ENCODE measurements at regions not wholly inside any gene's neighbourhood (a gene's known extent, or its start where the extent isn't known, plus 50 kb on each side); places are given as distances from the start of the nearest gene placed in this dataset.

DNA sequence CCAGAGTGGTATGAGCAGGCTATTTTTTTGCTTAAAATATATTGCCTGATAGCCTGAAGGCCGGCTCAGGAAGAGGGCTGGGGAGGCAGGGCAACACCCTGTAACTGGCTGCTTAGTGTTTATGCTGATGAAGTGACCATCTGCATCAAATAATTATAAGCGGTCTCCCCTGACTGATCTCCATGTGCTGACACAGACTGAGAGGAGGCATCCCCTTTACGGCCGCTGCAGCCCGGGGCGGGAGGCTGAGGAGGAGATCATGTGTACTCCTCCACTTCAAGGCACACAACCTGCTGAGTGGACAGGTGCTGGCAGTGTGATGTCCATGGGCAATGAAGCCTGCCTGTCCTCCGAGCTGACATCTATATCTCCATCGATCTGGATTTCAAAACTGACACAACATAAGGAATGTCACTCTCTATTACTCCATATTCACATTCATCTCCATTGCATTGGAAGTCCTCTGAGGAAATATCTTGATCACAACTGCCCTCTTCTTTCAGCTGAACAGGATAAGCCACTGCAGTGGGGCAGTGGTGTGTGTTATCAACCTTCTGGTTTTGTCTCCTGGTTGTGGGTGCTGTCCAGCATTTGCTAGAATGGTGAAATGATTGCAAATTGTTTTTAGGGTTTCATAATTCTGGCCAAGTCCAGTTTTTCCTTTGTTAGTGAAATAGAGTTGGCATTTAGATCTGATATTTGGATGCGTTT is 143.5 kb downstream of the AQP4 start:
- TF ChIP-seq EZH2 (IDR thresholded peaks at IDR 0.05; ENCODE audit: borderline replicate concordance, low read depth, low read length, severe bottlenecking) = no peak
- CTCF ChIA-PET = no interaction called here

DNA sequence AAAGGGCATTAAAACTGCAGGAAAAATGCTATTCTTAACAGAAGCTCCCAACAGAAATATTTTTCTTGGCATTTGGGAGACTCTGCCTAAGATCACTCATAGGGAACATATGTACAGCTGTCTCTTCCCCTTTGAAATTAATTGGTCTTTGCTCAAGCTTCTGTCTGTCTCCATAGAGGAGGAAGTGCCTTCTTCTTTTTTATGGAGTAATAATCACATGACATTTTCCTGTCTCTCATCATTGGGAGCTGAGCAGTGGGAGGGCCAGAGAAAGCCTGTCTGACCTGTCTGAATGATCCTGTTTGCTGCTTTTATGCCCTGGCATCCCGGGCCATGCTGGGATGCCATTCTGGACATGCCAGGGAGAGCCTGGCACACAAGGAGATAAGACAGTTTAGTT is 145.6 kb downstream of the AQP4 start:
- Histone ChIP-seq H3K4me1 (ENCODE audit: control insufficient read depth, extremely low read depth, insufficient read depth, low read length) (no peaks in the 10 kb centered on the region), H3K27ac (ENCODE audit: insufficient read depth, low read depth, low read length) (no peak overlapping the region), H3K9ac (replicated peaks; ENCODE audit: extremely low read depth, insufficient read depth, low read length) (no peak overlapping the region), H3K79me2 (ENCODE audit: control insufficient read depth, insufficient read depth, low read length) (no peaks in the 10 kb centered on the region), H3K4me3 (replicated peaks in 1 of 3; ENCODE audit: insufficient read depth in 1 of 3, low read depth in 1 of 3, low read length in 3 of 3) (no peak overlapping the region), H3K9me3 (replicated peaks; ENCODE audit: control insufficient read depth, insufficient read depth, low read length) (no peaks in the 10 kb centered on the region), H3K4me2 (ENCODE audit: insufficient read depth, low read length) (no peak overlapping the region), H2AFZ (ENCODE audit: low read depth, low read length) (no peak overlapping the region), H3K9me1 (replicated peaks; ENCODE audit: control insufficient read depth, extremely low read depth, insufficient read depth, low read length) (no peaks in the 10 kb centered on the region), H3K36me3 (ENCODE audit: control insufficient read depth in 2 of 2, extremely low read depth in 1 of 2, insufficient read depth in 2 of 2, low read length in 2 of 2) (no peaks in the 10 kb centered on the region), H4K20me1 (replicated peaks; ENCODE audit: control insufficient read depth, extremely low read depth, insufficient read depth, low read length) (no peaks in the 10 kb centered on the region), H3K27me3 (ENCODE audit: control insufficient read depth in 2 of 2, insufficient read depth in 2 of 2, low read length in 2 of 2) (no peaks in the 10 kb centered on the region)
- dilution Hi-C loops (cut with MboI; ENCODE audit: extremely low pct_ligation_motif_present, low sequenced_read_pairs) = no loop called here
- ChIA-PET POLR2A (no interaction called here), CTCF (no interaction called here)
- intact Hi-C loops (cut with micrococcal nuclease) = no loop called here
- DNase-seq (ENCODE audit: low read depth, low spot score) (no peak), FAIRE-seq (no peak)
- TF ChIP-seq GATA2 (IDR thresholded peaks at IDR 0.05; ENCODE audit: insufficient read depth, insufficient read length, low read depth, low read length) (no peak), FOS (IDR thresholded peaks at IDR 0.05; ENCODE audit: borderline replicate concordance, insufficient read depth, low read length) (no peak), MYC (IDR thresholded peaks at IDR 0.05; ENCODE audit: low read depth, low read length) (no peak), POLR2A (IDR thresholded peaks at IDR 0.05; ENCODE audit: low read depth, low read length) (no peak), EZH2 (IDR thresholded peaks at IDR 0.05; ENCODE audit: borderline replicate concordance, low read depth, low read length, severe bottlenecking) (no peak), JUN (IDR thresholded peaks at IDR 0.05; ENCODE audit: borderline replicate concordance, insufficient read depth, insufficient read length, low read depth) (no peak)
- TF ChIP-seq, protein P1, sequence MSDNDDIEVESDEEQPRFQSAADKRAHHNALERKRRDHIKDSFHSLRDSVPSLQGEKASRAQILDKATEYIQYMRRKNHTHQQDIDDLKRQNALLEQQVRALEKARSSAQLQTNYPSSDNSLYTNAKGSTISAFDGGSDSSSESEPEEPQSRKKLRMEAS (IDR thresholded peaks at IDR 0.05; ENCODE audit: insufficient read depth, insufficient read length) = no peak
- TF ChIP-seq, protein P2, sequence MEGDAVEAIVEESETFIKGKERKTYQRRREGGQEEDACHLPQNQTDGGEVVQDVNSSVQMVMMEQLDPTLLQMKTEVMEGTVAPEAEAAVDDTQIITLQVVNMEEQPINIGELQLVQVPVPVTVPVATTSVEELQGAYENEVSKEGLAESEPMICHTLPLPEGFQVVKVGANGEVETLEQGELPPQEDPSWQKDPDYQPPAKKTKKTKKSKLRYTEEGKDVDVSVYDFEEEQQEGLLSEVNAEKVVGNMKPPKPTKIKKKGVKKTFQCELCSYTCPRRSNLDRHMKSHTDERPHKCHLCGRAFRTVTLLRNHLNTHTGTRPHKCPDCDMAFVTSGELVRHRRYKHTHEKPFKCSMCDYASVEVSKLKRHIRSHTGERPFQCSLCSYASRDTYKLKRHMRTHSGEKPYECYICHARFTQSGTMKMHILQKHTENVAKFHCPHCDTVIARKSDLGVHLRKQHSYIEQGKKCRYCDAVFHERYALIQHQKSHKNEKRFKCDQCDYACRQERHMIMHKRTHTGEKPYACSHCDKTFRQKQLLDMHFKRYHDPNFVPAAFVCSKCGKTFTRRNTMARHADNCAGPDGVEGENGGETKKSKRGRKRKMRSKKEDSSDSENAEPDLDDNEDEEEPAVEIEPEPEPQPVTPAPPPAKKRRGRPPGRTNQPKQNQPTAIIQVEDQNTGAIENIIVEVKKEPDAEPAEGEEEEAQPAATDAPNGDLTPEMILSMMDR (IDR thresholded peaks at IDR 0.05; ENCODE audit: extremely low read depth in 1 of 2, insufficient read depth in 1 of 2, low read depth in 1 of 2, low read length in 2 of 2) = no peak
- BruUV-seq (replicated peaks) = no TSS peak

More for the DNA sequence above, 143.5 kb downstream of the AQP4 start:
- FAIRE-seq = no peak
- POLR2A ChIA-PET = no interaction called here
- BruUV-seq (replicated peaks) = no TSS peak
- Histone ChIP-seq H3K4me1 (ENCODE audit: control insufficient read depth, extremely low read depth, insufficient read depth, low read length) (no peaks in the 10 kb centered on the region), H2AFZ (ENCODE audit: low read depth, low read length) (no peak overlapping the region), H3K9me3 (replicated peaks; ENCODE audit: control insufficient read depth, insufficient read depth, low read length) (no peaks in the 10 kb centered on the region), H3K9ac (replicated peaks; ENCODE audit: extremely low read depth, insufficient read depth, low read length) (no peak overlapping the region), H3K36me3 (ENCODE audit: control insufficient read depth in 2 of 2, extremely low read depth in 1 of 2, insufficient read depth in 2 of 2, low read length in 2 of 2) (no peaks in the 10 kb centered on the region), H3K27me3 (ENCODE audit: control insufficient read depth in 2 of 2, insufficient read depth in 2 of 2, low read length in 2 of 2) (no peaks in the 10 kb centered on the region), H3K79me2 (ENCODE audit: control insufficient read depth, insufficient read depth, low read length) (no peaks in the 10 kb centered on the region), H4K20me1 (replicated peaks; ENCODE audit: control insufficient read depth, extremely low read depth, insufficient read depth, low read length) (no peaks in the 10 kb centered on the region), H3K27ac (ENCODE audit: insufficient read depth, low read depth, low read length) (no peak overlapping the region), H3K4me2 (ENCODE audit: insufficient read depth, low read length) (no peak overlapping the region), H3K9me1 (replicated peaks; ENCODE audit: control insufficient read depth, extremely low read depth, insufficient read depth, low read length) (no peaks in the 10 kb centered on the region), H3K4me3 (replicated peaks in 1 of 3; ENCODE audit: insufficient read depth in 1 of 3, low read depth in 1 of 3, low read length in 3 of 3) (no peak overlapping the region)
- intact Hi-C loops (cut with micrococcal nuclease) (no loop called here), dilution Hi-C loops (cut with MboI; ENCODE audit: extremely low pct_ligation_motif_present, low sequenced_read_pairs) (no loop called here)
- no peak for DNase-seq (ENCODE audit: low read depth, low spot score)

Measured in endothelial cell of umbilical vein (primary cell).